Brain microvascular endothelial cell (primary cell): ENCODE measurements at regions not wholly inside any gene's neighbourhood (a gene's known extent, or its start where the extent isn't known, plus 50 kb on each side); places are given as distances from the start of the nearest gene placed in this dataset.
"Not testable (repeated sequence)": the region's sequence is repeated elsewhere in the genome, so short reads cannot be mapped to it uniquely, and the experiment has no call there.

Experiments
- DNase-seq: peaks from one replicate; pipeline ENCODE4 v3.0.0-alpha.2; 2020
- H3K27ac ChIP-seq: fragments of 250-450 bp; sonication (Bioruptor Pico); 2 replicates; pipeline ENCODE4 v1.5.1; 2020; ENCODE audit warnings: mild to moderate bottlenecking, moderate library complexity
- H3K27me3 ChIP-seq: fragments of 250-450 bp; sonication (Bioruptor Pico); replicated peaks from 2 replicates; pipeline ENCODE4 v1.5.1; 2020; ENCODE audit warnings: mild to moderate bottlenecking
- H3K36me3 ChIP-seq: fragments of 250-450 bp; sonication (Bioruptor Pico); replicated peaks from 2 replicates; pipeline ENCODE4 v1.5.1; 2020; ENCODE audit warnings: mild to moderate bottlenecking
- H3K4me3 ChIP-seq: 2 replicates; pipeline ENCODE4 v1.5.1; 2011; ENCODE audit warnings: low read depth, mild to moderate bottlenecking, control low read depth, low read length, moderate library complexity
- in situ Hi-C: cut with HindIII; loops from 2 replicates; pipeline ENCODE4 v1.10.0; 2017; ENCODE audit warnings: low sequenced_read_pairs, low pct_ligation_motif_present
- TF ChIP-seq, protein P1 (sequence below): IDR thresholded peaks from 2 replicates; pipeline ENCODE4 v1.5.1; 2011; ENCODE audit warnings: low read depth, mild to moderate bottlenecking, moderate library complexity, low read length, control low read depth, inconsistent platforms; ENCODE audit errors: missing control alignments

DNA sequence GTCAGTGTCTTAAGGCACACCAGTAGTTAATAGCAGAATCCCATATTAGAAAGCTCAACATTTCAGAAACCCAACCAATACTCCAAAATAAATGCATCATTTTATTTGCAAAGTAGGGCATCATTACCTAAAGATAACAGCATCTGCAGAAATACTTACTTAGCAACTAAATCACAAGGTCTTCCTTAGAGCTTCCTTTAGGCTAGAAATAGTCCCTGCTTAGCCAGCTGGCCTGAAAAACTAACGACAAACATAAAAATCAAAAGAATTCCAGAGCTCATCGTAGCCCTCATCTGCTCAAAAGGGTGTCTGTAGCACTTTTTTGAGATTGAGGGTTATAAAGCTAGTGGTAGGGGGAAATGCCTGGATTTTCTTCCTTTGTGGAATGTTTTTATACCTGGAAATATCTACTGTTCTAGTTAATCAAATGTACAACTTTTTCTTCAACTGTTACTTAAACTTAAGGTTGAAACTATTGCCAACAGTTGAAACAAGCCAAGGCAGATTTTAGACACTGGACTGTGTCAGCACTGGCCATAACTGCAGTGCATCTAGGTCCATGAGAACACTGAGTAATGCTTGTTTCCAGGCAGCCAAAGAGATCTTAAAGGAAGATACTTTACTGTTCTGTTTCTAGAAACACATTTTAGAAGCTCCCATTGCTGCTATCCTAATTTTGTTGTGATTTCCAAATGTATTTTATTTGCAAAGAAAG is 129.4 kb upstream of the RASA1 start:
- Histone ChIP-seq H3K27ac (no peak overlapping the region), H3K36me3 (no peaks in the 10 kb centered on the region), H3K27me3 (no peaks in the 10 kb centered on the region), H3K4me3 (no peak overlapping the region)
- in situ Hi-C loops, result no loop called here
- DNase-seq, result no peak
- TF ChIP-seq, protein P1, sequence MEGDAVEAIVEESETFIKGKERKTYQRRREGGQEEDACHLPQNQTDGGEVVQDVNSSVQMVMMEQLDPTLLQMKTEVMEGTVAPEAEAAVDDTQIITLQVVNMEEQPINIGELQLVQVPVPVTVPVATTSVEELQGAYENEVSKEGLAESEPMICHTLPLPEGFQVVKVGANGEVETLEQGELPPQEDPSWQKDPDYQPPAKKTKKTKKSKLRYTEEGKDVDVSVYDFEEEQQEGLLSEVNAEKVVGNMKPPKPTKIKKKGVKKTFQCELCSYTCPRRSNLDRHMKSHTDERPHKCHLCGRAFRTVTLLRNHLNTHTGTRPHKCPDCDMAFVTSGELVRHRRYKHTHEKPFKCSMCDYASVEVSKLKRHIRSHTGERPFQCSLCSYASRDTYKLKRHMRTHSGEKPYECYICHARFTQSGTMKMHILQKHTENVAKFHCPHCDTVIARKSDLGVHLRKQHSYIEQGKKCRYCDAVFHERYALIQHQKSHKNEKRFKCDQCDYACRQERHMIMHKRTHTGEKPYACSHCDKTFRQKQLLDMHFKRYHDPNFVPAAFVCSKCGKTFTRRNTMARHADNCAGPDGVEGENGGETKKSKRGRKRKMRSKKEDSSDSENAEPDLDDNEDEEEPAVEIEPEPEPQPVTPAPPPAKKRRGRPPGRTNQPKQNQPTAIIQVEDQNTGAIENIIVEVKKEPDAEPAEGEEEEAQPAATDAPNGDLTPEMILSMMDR, result no peak

DNA sequence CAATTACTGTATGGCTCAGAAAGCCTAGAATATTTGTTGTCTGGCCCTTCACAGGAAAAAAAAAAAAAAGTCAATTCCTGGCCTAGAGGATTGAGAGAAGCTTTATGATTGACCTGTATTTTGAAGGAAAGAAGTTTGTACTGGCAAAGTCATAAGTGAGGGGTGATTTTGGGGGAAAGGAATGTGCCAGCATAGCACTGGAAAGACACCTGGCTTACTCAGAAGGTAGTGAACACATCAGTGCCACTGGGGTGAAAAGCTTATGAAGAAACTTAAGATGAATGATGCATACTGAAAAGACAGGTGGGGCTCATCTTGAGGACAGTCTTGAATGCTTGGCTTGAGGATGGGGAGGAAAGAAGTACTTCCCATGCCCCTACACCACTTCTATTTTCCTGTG is 127.9 kb upstream of the RASA1 start:
- no peaks in the 10 kb centered on the region for H3K36me3 ChIP-seq
- TF ChIP-seq, protein P1, result no peak
- in situ Hi-C loops, result no loop called here
- H3K27me3 ChIP-seq, result no peaks in the 10 kb centered on the region
- no peak overlapping the region for H3K27ac ChIP-seq
- DNase-seq, result no peak
- no peak overlapping the region for H3K4me3 ChIP-seq

DNA sequence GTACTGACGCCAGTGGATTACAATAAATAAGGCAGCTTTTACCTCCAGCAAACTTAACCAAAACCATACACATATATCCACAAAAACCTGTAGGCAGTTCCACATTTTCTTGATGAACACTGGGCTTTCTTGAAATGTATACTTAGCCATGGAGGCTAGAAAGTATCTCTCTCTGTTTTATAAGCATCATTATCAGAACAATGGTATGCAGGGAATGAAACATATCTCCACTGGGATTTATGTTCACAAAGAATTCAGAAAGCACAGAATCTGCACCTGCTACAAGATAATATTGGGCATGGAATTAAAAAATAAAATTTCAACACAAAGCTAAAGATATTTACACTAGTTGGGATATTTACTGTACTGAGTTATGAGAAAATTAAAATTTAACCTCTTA is 126.1 kb upstream of the RASA1 start:
- in situ Hi-C loops, result no loop called here
- no peaks in the 10 kb centered on the region for H3K36me3 ChIP-seq
- H3K27me3 ChIP-seq, result no peaks in the 10 kb centered on the region
- no peak overlapping the region for H3K4me3 ChIP-seq
- TF ChIP-seq, protein P1, result no peak
- no peak overlapping the region for H3K27ac ChIP-seq
- no peak for DNase-seq

DNA sequence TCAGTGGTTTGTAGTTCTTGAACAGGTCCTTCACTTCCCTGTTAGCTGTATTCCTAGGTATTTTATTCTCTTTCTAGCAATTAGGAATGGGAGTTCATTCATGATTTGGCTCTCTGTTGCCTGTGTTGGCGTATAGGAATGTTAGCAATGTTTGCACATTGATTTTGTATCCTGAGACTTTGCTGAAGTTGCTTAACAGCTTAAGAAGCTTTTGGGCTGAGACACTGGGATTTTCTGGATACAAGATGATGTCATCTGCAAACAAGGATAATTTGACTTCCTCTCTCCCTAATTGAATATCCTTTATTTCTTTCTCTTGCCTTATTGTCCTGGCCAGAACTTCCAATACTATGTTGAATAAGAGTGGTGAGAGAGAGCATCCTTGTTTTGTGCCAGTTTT is 121.8 kb upstream of the RASA1 start:
- H3K36me3 ChIP-seq, in situ Hi-C loops, H3K27ac ChIP-seq, H3K27me3 ChIP-seq, H3K4me3 ChIP-seq: not testable (repeated sequence)
- peak; percentile 41 for DNase-seq

DNA sequence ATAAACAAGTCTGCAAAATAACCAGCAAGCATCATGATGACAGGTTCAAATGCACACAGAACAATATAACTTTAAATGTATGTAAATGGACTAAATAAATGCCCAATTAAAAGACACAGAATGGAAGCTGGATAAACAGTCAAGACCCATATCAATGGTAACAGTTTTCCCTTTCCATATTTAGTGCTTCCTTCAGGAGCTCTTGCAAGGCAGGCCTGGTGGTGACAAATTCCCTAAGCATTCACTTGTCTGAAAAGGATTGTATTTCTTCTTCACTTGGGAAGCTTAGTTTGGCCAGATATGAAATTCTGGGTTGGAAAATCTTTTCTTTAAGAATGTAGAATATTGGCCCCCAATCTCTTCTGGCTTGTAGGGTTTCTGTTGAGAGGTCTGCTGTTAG is 120.2 kb upstream of the RASA1 start:
- in situ Hi-C loops, result no loop called here
- Histone ChIP-seq H3K27ac (no peak overlapping the region), H3K36me3 (no peaks in the 10 kb centered on the region), H3K27me3 (no peaks in the 10 kb centered on the region), H3K4me3 (no peak overlapping the region)
- DNase-seq, result peak; percentile 25
- TF ChIP-seq, protein P1, result no peak

DNA sequence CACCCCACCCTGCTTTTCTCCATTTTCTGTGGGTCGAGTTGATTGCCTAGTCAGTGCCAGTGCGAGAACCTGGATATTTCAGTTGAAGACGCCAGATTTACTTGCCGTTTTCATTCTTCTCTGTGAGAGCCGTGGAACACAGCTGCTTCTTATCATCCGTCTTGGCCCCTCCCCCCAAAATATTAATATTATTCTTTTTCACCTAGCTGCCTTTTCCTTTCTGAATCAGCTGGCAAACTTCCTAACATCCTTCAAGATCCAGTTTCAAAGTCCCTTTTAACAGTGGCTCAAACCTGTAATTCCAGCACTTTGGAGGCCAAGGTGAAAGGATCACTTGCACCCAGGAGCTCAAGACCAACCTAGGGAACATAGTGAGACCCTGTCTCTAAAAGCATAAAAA is 117.1 kb upstream of the RASA1 start:
- no peak for DNase-seq
- TF ChIP-seq, protein P1, result no peak
- in situ Hi-C loops, result no loop called here
- no peak overlapping the region for H3K4me3 ChIP-seq
- H3K27ac ChIP-seq, result no peak overlapping the region
- no peaks in the 10 kb centered on the region for H3K36me3 ChIP-seq
- H3K27me3 ChIP-seq, result no peaks in the 10 kb centered on the region
